Natural killer cell treated with Interleukin-12 subunit alpha and Interleukin-12 subunit beta and Interleukin-15 and Interleukin-18, amount 100 ng/mL, for 72 hours (primary cell): ENCODE measurements at regions not wholly inside any gene's neighbourhood (a gene's known extent, or its start where the extent isn't known, plus 50 kb on each side); places are given as distances from the start of the nearest gene placed in this dataset.
A peak's percentile ranks its signal among the peaks of the same experiment; 100 is the strongest.

Experiments
- ATAC-seq, 2 donors: fragments of 150-1000 bp; cut with Tn5 transposase in 1 of 2; sonication (Bioruptor Pico), chemical (Tn5 transposase) in 1 of 2; 2 replicates each; pipeline ENCODE4 v1.10.0; 2021
- DNase-seq: peaks from one replicate; pipeline ENCODE4 v3.0.0; 2022; ENCODE audit warnings: low spot score
- H3K27ac Mint-ChIP-seq, 2 donors: 1 replicate in 1 of 2; 2 replicates in 1 of 2; pipeline ENCODE4 v1.8.0; 2022; ENCODE audit warnings: mixed read lengths in 2 of 2, mild to moderate bottlenecking in 1 of 2, moderate library complexity in 1 of 2
- H3K27me3 Mint-ChIP-seq, 2 donors: 1 replicate in 1 of 2; 2 replicates in 1 of 2; pipeline ENCODE4 v1.8.0; 2022; ENCODE audit warnings: mixed read lengths in 2 of 2
- H3K36me3 Mint-ChIP-seq: one replicate; pipeline ENCODE4 v1.8.0; 2022; ENCODE audit warnings: mixed read lengths
- H3K4me1 Mint-ChIP-seq, 2 donors: 1 replicate in 1 of 2; 2 replicates in 1 of 2; pipeline ENCODE4 v1.8.0; 2022; ENCODE audit warnings: low read depth in 2 of 2, mixed read lengths in 2 of 2, mild to moderate bottlenecking in 1 of 2
- H3K4me3 Mint-ChIP-seq: one replicate; pipeline ENCODE4 v1.8.0; 2022; ENCODE audit warnings: mixed read lengths
- H3K9me3 Mint-ChIP-seq: 2 replicates; pipeline ENCODE4 v1.8.0; 2022; ENCODE audit warnings: mixed read lengths

- Mint-ChIP-seq H3K4me1 (no peaks in the 10 kb centered on the region), H3K36me3 (no peaks in the 10 kb centered on the region), H3K9me3 (no peaks in the 10 kb centered on the region), H3K4me3 (no peak overlapping the region), H3K27me3 (peaks cover 0 to 2% of the 10 kb centered on the region in 2 donors), H3K27ac (no peak overlapping the region)
- peak; percentile 37 for DNase-seq
- ATAC-seq = no peak
Observed at GRCh38 chr22:49418943-49419342, 408.7 kb downstream of the BRD1 start.

GRCh38 chr22:49418341-49418894, 409.3 kb downstream of the BRD1 start:
- H3K27ac Mint-ChIP-seq = no peak overlapping the region
- H3K9me3 Mint-ChIP-seq = no peaks in the 10 kb centered on the region
- H3K4me3 Mint-ChIP-seq = no peak overlapping the region
- peaks cover 0 to 2% of the 10 kb centered on the region in 2 donors for H3K27me3 Mint-ChIP-seq
- no peaks in the 10 kb centered on the region for H3K4me1 Mint-ChIP-seq
- ATAC-seq (no peak), DNase-seq (peak; percentile 48)
- no peaks in the 10 kb centered on the region for H3K36me3 Mint-ChIP-seq

- H3K4me3 Mint-ChIP-seq = no peak overlapping the region
- DNase-seq = peak; percentile 23
- no peaks in the 10 kb centered on the region for H3K9me3 Mint-ChIP-seq
- no peak overlapping the region for H3K27ac Mint-ChIP-seq
- no peaks in the 10 kb centered on the region for H3K36me3 Mint-ChIP-seq
- no peak for ATAC-seq
- no peaks in the 10 kb centered on the region for H3K4me1 Mint-ChIP-seq
- peaks cover 0 to 2% of the 10 kb centered on the region in 2 donors for H3K27me3 Mint-ChIP-seq
Observed at GRCh38 chr22:49417833-49418232, 409.8 kb downstream of the BRD1 start.

GRCh38 chr22:49417326-49417725, 410.3 kb downstream of the BRD1 start:
- H3K9me3 Mint-ChIP-seq = no peaks in the 10 kb centered on the region
- H3K4me1 Mint-ChIP-seq = no peaks in the 10 kb centered on the region
- no peak overlapping the region for H3K27ac Mint-ChIP-seq
- H3K27me3 Mint-ChIP-seq = peaks cover 0 to 2% of the 10 kb centered on the region in 2 donors
- ATAC-seq (no peak), DNase-seq (no peak)
- H3K36me3 Mint-ChIP-seq = no peaks in the 10 kb centered on the region
- no peak overlapping the region for H3K4me3 Mint-ChIP-seq

- no peaks in the 10 kb centered on the region for H3K9me3 Mint-ChIP-seq
- H3K4me1 Mint-ChIP-seq = no peaks in the 10 kb centered on the region
- no peaks in the 10 kb centered on the region for H3K36me3 Mint-ChIP-seq
- ATAC-seq (no peak), DNase-seq (no peak)
- H3K27ac Mint-ChIP-seq = no peak overlapping the region
- H3K4me3 Mint-ChIP-seq = no peak overlapping the region
- peaks cover 0 to 5% of the 10 kb centered on the region in 2 donors for H3K27me3 Mint-ChIP-seq
Observed at GRCh38 chr22:49415151-49415951, 412.3 kb downstream of the BRD1 start.

GRCh38 chr22:49413551-49413950, 414.1 kb downstream of the BRD1 start:
- no peak for ATAC-seq
- Mint-ChIP-seq H3K27me3 (peaks cover 8 to 11% of the 10 kb centered on the region in 2 donors), H3K9me3 (no peaks in the 10 kb centered on the region), H3K4me1 (no peaks in the 10 kb centered on the region), H3K4me3 (no peak overlapping the region), H3K36me3 (no peaks in the 10 kb centered on the region), H3K27ac (no peak overlapping the region)
- peak; percentile 2 for DNase-seq

- no peaks in the 10 kb centered on the region for H3K9me3 Mint-ChIP-seq
- peak; percentile 40 for DNase-seq
- H3K27ac Mint-ChIP-seq = no peak overlapping the region
- no peak overlapping the region for H3K4me3 Mint-ChIP-seq
- H3K27me3 Mint-ChIP-seq = peaks cover 8 to 14% of the 10 kb centered on the region in 2 donors
- no peaks in the 10 kb centered on the region for H3K36me3 Mint-ChIP-seq
- ATAC-seq = no peak
- no peaks in the 10 kb centered on the region for H3K4me1 Mint-ChIP-seq
Observed at GRCh38 chr22:49413146-49413545, 414.5 kb downstream of the BRD1 start.

- DNase-seq (no peak), ATAC-seq (no peak)
- H3K9me3 Mint-ChIP-seq = no peaks in the 10 kb centered on the region
- H3K36me3 Mint-ChIP-seq = no peaks in the 10 kb centered on the region
- peaks cover 8 to 19% of the 10 kb centered on the region in 2 donors for H3K27me3 Mint-ChIP-seq
- H3K4me1 Mint-ChIP-seq = no peaks in the 10 kb centered on the region
- no peak overlapping the region for H3K4me3 Mint-ChIP-seq
- no peak overlapping the region for H3K27ac Mint-ChIP-seq
Observed at GRCh38 chr22:49412236-49412635, 415.4 kb downstream of the BRD1 start.

- no peak overlapping the region for H3K27ac Mint-ChIP-seq
- no peaks in the 10 kb centered on the region for H3K36me3 Mint-ChIP-seq
- ATAC-seq = no peak
- H3K4me1 Mint-ChIP-seq = no peaks in the 10 kb centered on the region
- H3K4me3 Mint-ChIP-seq = no peak overlapping the region
- H3K9me3 Mint-ChIP-seq = no peaks in the 10 kb centered on the region
- peak; percentile 13 for DNase-seq
- H3K27me3 Mint-ChIP-seq = peaks cover 12 to 25% of the 10 kb centered on the region in 2 donors
Observed at GRCh38 chr22:49411236-49411635, 416.4 kb downstream of the BRD1 start.

GRCh38 chr22:49408102-49408836, 419.4 kb downstream of the BRD1 start:
- ATAC-seq (no peak), DNase-seq (peak; percentile 55)
- Mint-ChIP-seq H3K4me3 (no peak overlapping the region), H3K9me3 (no peaks in the 10 kb centered on the region), H3K4me1 (no peaks in the 10 kb centered on the region), H3K27ac (no peak overlapping the region), H3K27me3 (peaks cover 16 to 29% of the 10 kb centered on the region in 2 donors), H3K36me3 (no peaks in the 10 kb centered on the region)

GRCh38 chr22:49406879-49407587, 420.6 kb downstream of the BRD1 start:
- no peak for ATAC-seq
- H3K27ac Mint-ChIP-seq = no peak overlapping the region
- H3K4me3 Mint-ChIP-seq = no peak overlapping the region
- peaks cover 16 to 29% of the 10 kb centered on the region in 2 donors for H3K27me3 Mint-ChIP-seq
- H3K36me3 Mint-ChIP-seq = no peaks in the 10 kb centered on the region
- H3K4me1 Mint-ChIP-seq = no peaks in the 10 kb centered on the region
- no peaks in the 10 kb centered on the region for H3K9me3 Mint-ChIP-seq
- peak; percentile 31 for DNase-seq

- ATAC-seq (no peak), DNase-seq (peak; percentile 31)
- Mint-ChIP-seq H3K4me3 (no peak overlapping the region), H3K4me1 (no peaks in the 10 kb centered on the region), H3K27ac (no peak overlapping the region), H3K36me3 (no peaks in the 10 kb centered on the region), H3K9me3 (no peaks in the 10 kb centered on the region), H3K27me3 (peaks cover 12 to 29% of the 10 kb centered on the region in 2 donors)
Observed at GRCh38 chr22:49406047-49406650, 421.5 kb downstream of the BRD1 start.

- no peak for DNase-seq
- Mint-ChIP-seq H3K27ac (no peak overlapping the region), H3K9me3 (no peaks in the 10 kb centered on the region), H3K4me3 (no peak overlapping the region), H3K4me1 (no peaks in the 10 kb centered on the region), H3K36me3 (no peaks in the 10 kb centered on the region), H3K27me3 (peaks cover 12 to 29% of the 10 kb centered on the region in 2 donors)
- no peak for ATAC-seq
Observed at GRCh38 chr22:49405590-49405989, 422.1 kb downstream of the BRD1 start.
